SK-N-MC (cell line): ENCODE measurements at regions not wholly inside any gene's neighbourhood (a gene's known extent, or its start where the extent isn't known, plus 50 kb on each side); places are given as distances from the start of the nearest gene placed in this dataset.

Experiments used
- DNase-seq: peaks from one replicate; pipeline ENCODE4 v3.0.0-alpha.2; 2011; ENCODE audit warnings: low read depth, low spot score
- H3K27ac ChIP-seq: fragments of 200-600 bp; sonication (generic); 2 replicates; pipeline ENCODE4 v1.5.1; 2016; ENCODE audit warnings: mixed run types
- H3K36me3 ChIP-seq: fragments of 200-600 bp; sonication (generic); 2 replicates; pipeline ENCODE4 v1.6.1; 2017; ENCODE audit warnings: antibody characterized with exemption, low read length, mixed read lengths; ENCODE audit not compliant: insufficient read depth
- H3K4me3 ChIP-seq: fragments of 200-600 bp; sonication (generic); 2 replicates; pipeline ENCODE4 v1.5.1; 2016
- H3K9ac ChIP-seq: fragments of 200-600 bp; sonication (generic); 2 replicates; pipeline ENCODE4 v1.8.0; 2017; ENCODE audit warnings: mixed run types, mixed read lengths; ENCODE audit not compliant: insufficient read length
- H3K9me3 ChIP-seq: fragments of 200-600 bp; sonication (generic); 2 replicates; pipeline ENCODE4 v1.6.1; 2017; ENCODE audit warnings: low read depth, mild to moderate bottlenecking, antibody characterized with exemption, low read length, moderate library complexity, mixed read lengths
- EZH2 ChIP-seq: fragments of 200-600 bp; sonication (generic); IDR thresholded peaks from one replicate; pipeline ENCODE4 v1.6.1; 2017; ENCODE audit warnings: antibody characterized with exemption
- FOXP2 ChIP-seq: optimal IDR thresholded peaks from 2 replicates; pipeline ENCODE3; 2011; ENCODE audit warnings: mild to moderate bottlenecking, moderate library complexity; ENCODE audit not compliant: insufficient read depth; ENCODE audit errors: extremely low read length, control extremely low read depth
- POLR2AphosphoS5 ChIP-seq: IDR thresholded peaks from 2 replicates; pipeline ENCODE4 v1.6.1; 2012; ENCODE audit warnings: mild to moderate bottlenecking, low read depth, low read length, borderline replicate concordance

DNA sequence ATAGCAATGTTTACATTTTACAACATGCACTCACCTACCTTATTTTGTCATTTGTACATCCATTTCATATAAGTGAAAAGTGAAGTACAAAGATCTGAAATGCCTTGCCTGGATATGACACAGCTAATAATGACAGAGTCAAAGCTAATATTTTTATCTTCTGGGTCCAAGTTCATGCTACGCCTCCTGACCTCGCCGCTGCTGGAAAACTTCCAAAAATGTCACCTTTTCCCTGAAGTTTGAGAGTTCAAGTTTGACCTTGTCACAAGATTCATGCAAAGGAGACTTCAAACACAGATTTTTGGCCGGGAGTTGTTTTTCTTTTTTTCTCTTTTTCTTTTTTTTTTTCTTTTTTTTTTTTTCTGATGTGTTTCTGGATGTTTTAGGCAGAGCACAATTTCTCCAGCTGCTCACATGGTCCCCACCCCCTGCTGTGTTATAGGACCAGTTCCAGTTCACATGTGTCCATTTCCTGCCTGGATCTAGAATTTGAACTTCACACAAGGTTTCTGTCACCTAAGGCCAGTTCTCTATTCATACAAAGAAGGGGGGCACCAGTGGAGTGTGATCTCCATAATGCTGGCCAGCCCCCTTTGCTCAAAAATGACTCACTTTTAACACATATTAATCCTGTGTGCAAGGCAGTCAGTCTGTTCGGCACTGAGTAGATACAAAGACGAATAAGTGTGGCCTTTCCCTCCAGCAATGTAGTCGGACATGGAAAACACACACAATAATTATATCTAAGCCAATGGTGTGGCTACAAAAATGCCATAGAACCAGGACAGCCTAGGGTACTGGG lies 546.8 kb downstream of the BUD13 start:
- no peak overlapping the region for H3K27ac ChIP-seq
- no peak for DNase-seq
- TF ChIP-seq EZH2, result no peak
- TF ChIP-seq FOXP2, result no peak
- no peak for TF ChIP-seq POLR2AphosphoS5
- no peak overlapping the region for H3K4me3 ChIP-seq
- no peaks in the 10 kb centered on the region for H3K9me3 ChIP-seq
- H3K36me3 ChIP-seq, result no peaks in the 10 kb centered on the region
- H3K9ac ChIP-seq, result no peak overlapping the region

- DNase-seq, result no peak
- Histone ChIP-seq H3K9me3 (no peaks in the 10 kb centered on the region), H3K4me3 (no peak overlapping the region), H3K9ac (no peak overlapping the region), H3K36me3 (no peaks in the 10 kb centered on the region), H3K27ac (no peak overlapping the region)
- TF ChIP-seq EZH2 (no peak), FOXP2 (no peak)
These were observed 547.6 kb downstream of the BUD13 start for GRCh38 chr11:116225236-116225635.

GRCh38 chr11:116224889-116225200 lies 547.9 kb downstream of the BUD13 start:
- Histone ChIP-seq H3K27ac (no peak overlapping the region), H3K4me3 (no peak overlapping the region), H3K9me3 (no peaks in the 10 kb centered on the region), H3K9ac (no peak overlapping the region), H3K36me3 (no peaks in the 10 kb centered on the region)
- DNase-seq, result no peak
- no peak for TF ChIP-seq POLR2AphosphoS5
- no peak for TF ChIP-seq FOXP2
- no peak for TF ChIP-seq EZH2

DNA sequence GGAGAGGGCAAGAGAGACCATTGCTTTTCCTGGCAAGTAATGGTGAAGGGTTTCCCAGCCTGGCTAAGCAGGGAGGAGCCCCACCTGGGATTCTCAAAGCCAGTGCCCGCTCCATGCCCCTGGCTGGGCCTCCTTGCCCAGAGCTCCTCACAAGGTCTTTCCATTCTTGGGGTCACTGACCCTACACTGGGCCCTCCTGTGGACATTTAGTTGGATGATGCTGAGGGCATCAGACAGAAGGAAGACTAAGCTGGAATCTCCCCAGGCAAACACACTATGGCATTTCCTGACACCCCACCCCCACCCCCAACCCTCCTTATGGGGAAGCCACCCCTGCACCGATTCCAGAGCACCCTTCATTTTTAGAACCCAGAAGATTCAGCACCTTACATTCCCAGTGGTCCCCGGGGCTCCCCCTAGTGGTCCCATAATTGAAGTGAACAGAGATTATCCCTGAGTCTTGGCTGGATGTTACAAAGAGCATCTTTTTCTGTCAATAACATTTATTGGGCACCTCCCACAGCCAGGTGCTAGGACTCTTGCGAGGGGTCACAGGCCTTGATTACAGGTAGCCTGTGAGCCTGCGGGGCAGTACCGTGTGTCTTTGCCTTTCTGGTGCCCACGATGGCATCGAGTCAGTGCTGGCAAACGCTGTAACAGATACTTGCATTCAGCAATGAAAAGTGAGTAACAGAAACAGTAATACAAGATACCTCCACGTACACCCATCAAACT lies 548.5 kb downstream of the BUD13 start:
- TF ChIP-seq FOXP2 (no peak), EZH2 (no peak), POLR2AphosphoS5 (no peak)
- H3K27ac ChIP-seq, result no peak overlapping the region
- no peak for DNase-seq
- no peaks in the 10 kb centered on the region for H3K36me3 ChIP-seq
- H3K9ac ChIP-seq, result no peak overlapping the region
- H3K9me3 ChIP-seq, result no peaks in the 10 kb centered on the region
- no peak overlapping the region for H3K4me3 ChIP-seq

- Histone ChIP-seq H3K9me3 (no peaks in the 10 kb centered on the region), H3K4me3 (no peak overlapping the region), H3K36me3 (no peaks in the 10 kb centered on the region), H3K9ac (no peak overlapping the region), H3K27ac (no peak overlapping the region)
- TF ChIP-seq EZH2 (no peak), POLR2AphosphoS5 (no peak), FOXP2 (no peak)
- no peak for DNase-seq
These were observed 551.4 kb downstream of the BUD13 start for GRCh38 chr11:116221351-116221750.

DNA sequence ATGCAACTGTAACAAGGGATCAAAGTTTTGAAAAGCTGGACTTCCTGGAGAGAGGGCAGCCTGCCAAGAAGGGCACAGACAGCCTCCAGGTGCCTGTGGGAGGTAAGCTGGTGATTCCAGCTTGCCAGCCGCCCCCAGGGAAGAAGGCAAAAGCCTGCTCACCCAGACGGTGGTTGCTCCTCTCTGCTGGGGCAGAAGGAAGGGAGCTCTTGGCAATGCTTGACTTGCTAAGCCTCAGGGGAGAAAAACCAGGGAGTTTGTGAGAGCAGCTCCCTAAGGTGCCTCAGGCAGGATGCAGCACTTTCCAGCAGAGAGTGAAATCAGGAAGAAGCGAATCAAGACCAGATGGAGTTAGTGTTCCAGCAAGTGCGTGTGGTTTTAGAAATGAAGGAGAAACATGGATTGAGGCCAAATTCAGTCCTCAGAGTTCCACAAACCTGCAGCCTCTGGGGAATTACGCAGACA lies 553.6 kb downstream of the BUD13 start:
- Histone ChIP-seq H3K27ac (no peak overlapping the region), H3K36me3 (no peaks in the 10 kb centered on the region), H3K9me3 (no peaks in the 10 kb centered on the region), H3K9ac (no peak overlapping the region), H3K4me3 (no peak overlapping the region)
- TF ChIP-seq FOXP2, result no peak
- TF ChIP-seq POLR2AphosphoS5, result no peak
- TF ChIP-seq EZH2, result no peak
- DNase-seq, result peak; percentile 16

DNA sequence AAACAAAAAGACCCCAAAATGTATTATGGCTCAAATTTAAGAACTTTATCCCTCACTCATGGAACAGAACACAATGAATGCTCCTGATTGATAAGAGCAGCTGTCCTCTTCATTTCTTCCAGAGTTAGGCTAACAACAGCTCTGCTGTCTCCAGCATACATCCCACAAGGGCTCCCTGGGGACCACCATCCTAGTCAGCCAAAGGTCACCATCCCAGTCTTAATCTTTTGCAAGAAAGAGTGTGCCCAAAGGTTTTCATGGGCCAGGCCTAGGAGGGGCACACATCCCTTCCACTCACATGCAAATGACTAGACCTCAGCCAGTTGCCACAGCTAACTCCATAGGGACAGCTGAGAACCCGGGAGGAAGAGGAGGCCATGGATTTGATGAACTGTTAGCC lies 555.3 kb downstream of the BUD13 start:
- no peak for DNase-seq
- no peak for TF ChIP-seq FOXP2
- TF ChIP-seq EZH2, result no peak
- TF ChIP-seq POLR2AphosphoS5, result no peak
- H3K36me3 ChIP-seq, result no peaks in the 10 kb centered on the region
- H3K9ac ChIP-seq, result no peak overlapping the region
- no peak overlapping the region for H3K4me3 ChIP-seq
- no peak overlapping the region for H3K27ac ChIP-seq
- no peaks in the 10 kb centered on the region for H3K9me3 ChIP-seq

DNA sequence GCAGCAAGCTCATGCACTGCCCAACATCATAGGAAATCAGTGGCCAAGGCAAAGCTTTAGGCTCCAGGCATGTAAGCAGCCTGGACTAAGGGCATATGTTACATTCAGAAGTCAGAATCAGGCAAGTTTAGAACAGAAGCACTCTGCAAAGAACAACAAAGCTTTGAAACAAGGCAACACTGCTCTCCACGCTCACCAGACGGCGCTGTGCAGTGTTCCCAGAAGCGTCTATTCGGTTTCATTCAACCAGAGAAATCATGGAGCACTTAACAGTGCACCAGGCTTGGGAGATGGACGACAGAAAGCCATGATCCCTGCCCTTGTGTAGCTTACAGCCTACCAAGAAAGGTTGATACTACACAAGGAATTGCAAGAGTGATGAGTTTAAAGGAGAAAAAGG lies 555.8 kb downstream of the BUD13 start:
- Histone ChIP-seq H3K27ac (no peak overlapping the region), H3K9me3 (no peaks in the 10 kb centered on the region), H3K9ac (no peak overlapping the region), H3K4me3 (no peak overlapping the region), H3K36me3 (no peaks in the 10 kb centered on the region)
- DNase-seq, result no peak
- TF ChIP-seq POLR2AphosphoS5, result no peak
- no peak for TF ChIP-seq EZH2
- no peak for TF ChIP-seq FOXP2
